ENCODE measurements at regions not wholly inside any gene's neighbourhood (a gene's known extent, or its start where the extent isn't known, plus 50 kb on each side); places are given as distances from the start of the nearest gene placed in this dataset.

- no peak for TF ChIP-seq REST (IDR thresholded peaks at IDR 0.05; ENCODE audit: unreplicated experiment)
- no peak for TF ChIP-seq POLR2AphosphoS5 (IDR thresholded peaks at IDR 0.05; ENCODE audit: low read depth)
- no peak for TF ChIP-seq EZH2 (IDR thresholded peaks at IDR 0.05; ENCODE audit: low read depth, unreplicated experiment)
- no peak for TF ChIP-seq ETS1 (IDR thresholded peaks at IDR 0.05)
These were observed 1122.2 kb upstream of the TMEM132C start (continued) for GRCh38 chr12:127144770-127145169.

- no peak overlapping the region for H2AFZ ChIP-seq
- no peak overlapping the region for H3K27ac Mint-ChIP-seq
- no peak overlapping the region for H3K4me3 Mint-ChIP-seq
- no peak for DNase-seq (ENCODE audit: low spot score)
- no peak overlapping the region for H3K27ac ChIP-seq (ENCODE audit: low read depth)
- no peaks in the 10 kb centered on the region for H4K20me1 ChIP-seq (replicated peaks; ENCODE audit: insufficient read depth)
- peaks cover 76% of the 10 kb centered on the region for H3K9me3 Mint-ChIP-seq
- H3K27me3 Mint-ChIP-seq (ENCODE audit: insufficient read depth, low read depth, poor library complexity) = no peaks in the 10 kb centered on the region
- H3K4me3 ChIP-seq = peak overlapping the region; percentile 51; the same call in 1 of the 2 replicates
- H3K79me2 ChIP-seq (replicated peaks; ENCODE audit: insufficient read depth) = no peaks in the 10 kb centered on the region
- H3K4me1 Mint-ChIP-seq = no peaks in the 10 kb centered on the region
- ATAC-seq = no peak
- H3K9me2 ChIP-seq (ENCODE audit: insufficient read depth) = peaks cover 4% of the 10 kb centered on the region; the same call in 1 of the 2 replicates
- no peaks in the 10 kb centered on the region for H3F3A ChIP-seq (replicated peaks; ENCODE audit: low read depth)
- H3K4me2 ChIP-seq = peak overlapping the region; percentile 45; the same call in 1 of the 2 replicates
- H3K36me3 ChIP-seq (ENCODE audit: insufficient read depth) = no peaks in the 10 kb centered on the region; the same call in 1 of the 2 replicates
- 0 out of 2 replicates have a peak, but pooled peaks cover 3% of the 10 kb centered on the region for H3K4me1 ChIP-seq (ENCODE audit: insufficient read depth)
- no peak for TF ChIP-seq CREB1 (CRISPR knock-in tag; IDR thresholded peaks at IDR 0.05; ENCODE audit: low read depth)
- peaks cover 38% of the 10 kb centered on the region for H3K36me3 Mint-ChIP-seq (ENCODE audit: low read depth)
- H3K27me3 ChIP-seq (ENCODE audit: insufficient read depth) = no peaks in the 10 kb centered on the region
These were observed 1121.6 kb upstream of the TMEM132C start for GRCh38 chr12:127145241-127145928.

- Histone ChIP-seq H3K79me2 (replicated peaks; ENCODE audit: insufficient read depth) (no peaks in the 10 kb centered on the region), H3K27ac (ENCODE audit: low read depth) (no peak overlapping the region), H3K4me3 (peak overlapping the region; percentile 51), H3K4me2 (peak overlapping the region; percentile 57), H3K27me3 (ENCODE audit: insufficient read depth) (no peaks in the 10 kb centered on the region), H3K36me3 (ENCODE audit: insufficient read depth) (no peaks in the 10 kb centered on the region; the same call in 1 of the 2 replicates), H2AFZ (no peak overlapping the region), H3K9me2 (ENCODE audit: insufficient read depth) (peaks cover 4% of the 10 kb centered on the region; the same call in 1 of the 2 replicates), H4K20me1 (replicated peaks; ENCODE audit: insufficient read depth) (no peaks in the 10 kb centered on the region), H3F3A (replicated peaks; ENCODE audit: low read depth) (no peaks in the 10 kb centered on the region), H3K4me1 (ENCODE audit: insufficient read depth) (0 out of 2 replicates have a peak, but pooled peaks cover 3% of the 10 kb centered on the region)
- ATAC-seq (no peak), DNase-seq (ENCODE audit: low spot score) (peak; percentile 85)
- Mint-ChIP-seq H3K4me1 (no peaks in the 10 kb centered on the region), H3K9me3 (peaks cover 68% of the 10 kb centered on the region), H3K27ac (no peak overlapping the region), H3K36me3 (ENCODE audit: low read depth) (peaks cover 32% of the 10 kb centered on the region), H3K4me3 (no peak overlapping the region), H3K27me3 (ENCODE audit: insufficient read depth, low read depth, poor library complexity) (no peaks in the 10 kb centered on the region)
- TF ChIP-seq POLR2AphosphoS5 (IDR thresholded peaks at IDR 0.05; ENCODE audit: low read depth) (peak; percentile 71), ETS1 (IDR thresholded peaks at IDR 0.05) (no peak)
These were observed 1120.8 kb upstream of the TMEM132C start for GRCh38 chr12:127145929-127146789.
